Neural cell (in vitro differentiated cells): ENCODE measurements at regions not wholly inside any gene's neighbourhood (a gene's known extent, or its start where the extent isn't known, plus 50 kb on each side); places are given as distances from the start of the nearest gene placed in this dataset.

Experiments used
- H2AFZ ChIP-seq: fragments of 200-600, 300-800 bp; sonication (generic), shearing (Covaris generic); 2 replicates; pipeline ENCODE4 v1.6.0; 2014; ENCODE audit warnings: low read depth, mild to moderate bottlenecking, antibody characterized with exemption, low read length, moderate library complexity
- H3F3A ChIP-seq: fragments of 200-600 bp; shearing (Covaris generic); 2 replicates; pipeline ENCODE4 v1.6.1; 2016; ENCODE audit warnings: mild to moderate bottlenecking, moderate library complexity, mixed read lengths, antibody characterized with exemption, low read length; ENCODE audit not compliant: insufficient read depth, poor library complexity, severe bottlenecking
- H3K27ac ChIP-seq: fragments of 200-600, 300-800 bp; sonication (generic), shearing (Covaris generic); 2 replicates; pipeline ENCODE4 v1.5.1; 2014; ENCODE audit warnings: mild to moderate bottlenecking, low read length, moderate library complexity
- H3K27me3 ChIP-seq: fragments of 300-800, 200-600 bp; sonication (generic), shearing (Covaris generic); 2 replicates; pipeline ENCODE4 v1.6.0; 2014; ENCODE audit warnings: mild to moderate bottlenecking, low read depth, low read length, moderate library complexity; ENCODE audit not compliant: insufficient read depth
- H3K36me3 ChIP-seq: fragments of 300-800, 200-600 bp; sonication (generic), shearing (Covaris generic); 2 replicates; pipeline ENCODE4 v1.5.1; 2014; ENCODE audit warnings: mild to moderate bottlenecking, antibody characterized with exemption, low read length, moderate library complexity; ENCODE audit not compliant: insufficient read depth
- H3K4me2 ChIP-seq: fragments of 300-800, 200-600 bp; sonication (generic), shearing (Covaris generic); 2 replicates; pipeline ENCODE4 v1.6.0; 2014; ENCODE audit warnings: mild to moderate bottlenecking, low read length
- H3K4me3 ChIP-seq: fragments of 300-800, 200-600 bp; sonication (generic), shearing (Covaris generic); 2 replicates; pipeline ENCODE4 v1.5.1; 2014; ENCODE audit warnings: mild to moderate bottlenecking, low read length, moderate library complexity
- H3K79me2 ChIP-seq: fragments of 200-600 bp; shearing (Covaris generic); replicated peaks from 2 replicates; pipeline ENCODE4 v1.6.0; 2014; ENCODE audit warnings: mild to moderate bottlenecking, low read length, moderate library complexity; ENCODE audit not compliant: insufficient read depth
- H3K9ac ChIP-seq: fragments of 300-800, 200-600 bp; sonication (generic), shearing (Covaris generic); 2 replicates; pipeline ENCODE4 v1.6.1; 2016; ENCODE audit warnings: mild to moderate bottlenecking, low read length, mixed read lengths
- H3K9me2 ChIP-seq: fragments of 200-600 bp; shearing (Covaris generic); 2 replicates; pipeline ENCODE4 v1.6.1; 2016; ENCODE audit warnings: mild to moderate bottlenecking, low read length, mixed read lengths; ENCODE audit not compliant: insufficient read depth
- H3K9me3 ChIP-seq: fragments of 200-600, 300-800 bp; sonication (generic), shearing (Covaris generic); 2 replicates; pipeline ENCODE4 v1.6.1; 2016; ENCODE audit warnings: mild to moderate bottlenecking, mixed run types, low read length, moderate library complexity, mixed read lengths
- H4K20me1 ChIP-seq: fragments of 200-600 bp; shearing (Covaris generic); 2 replicates; pipeline ENCODE4 v1.6.1; 2016; ENCODE audit warnings: mild to moderate bottlenecking, mixed run types; ENCODE audit not compliant: insufficient read depth
- CTCF ChIP-seq: fragments of 450-650 bp; IDR thresholded peaks from 2 replicates; pipeline ENCODE4 v1.5.1; 2014; ENCODE audit warnings: antibody characterized with exemption, mild to moderate bottlenecking, moderate library complexity; ENCODE audit not compliant: poor library complexity, severe bottlenecking
- EP300 ChIP-seq: fragments of 450-650 bp; conservative IDR thresholded peaks from 2 replicates; pipeline ENCODE4 v1.6.1; 2014; ENCODE audit warnings: antibody characterized with exemption, mild to moderate bottlenecking, moderate library complexity; ENCODE audit not compliant: poor library complexity, severe bottlenecking
- EZH2 ChIP-seq: fragments of 200-600, 300-800 bp; shearing (Covaris generic), sonication (generic); IDR thresholded peaks from 2 replicates; pipeline ENCODE4 v1.6.1; 2014; ENCODE audit warnings: antibody characterized with exemption, low read length, borderline replicate concordance, mild to moderate bottlenecking; ENCODE audit not compliant: insufficient read depth, poor library complexity, severe bottlenecking
- MXI1 ChIP-seq: fragments of 450-650 bp; conservative IDR thresholded peaks from 2 replicates; pipeline ENCODE4 v1.6.1; 2014; ENCODE audit warnings: antibody characterized with exemption, mild to moderate bottlenecking; ENCODE audit not compliant: poor library complexity, severe bottlenecking
- POLR2AphosphoS5 ChIP-seq: IDR thresholded peaks from 2 replicates; pipeline ENCODE4 v1.6.1; 2012
- RAD21 ChIP-seq: fragments of 450-650 bp; conservative IDR thresholded peaks from 2 replicates; pipeline ENCODE4 v1.6.1; 2014; ENCODE audit warnings: antibody characterized with exemption, mild to moderate bottlenecking, moderate library complexity
- REST ChIP-seq: IDR thresholded peaks from 2 replicates; pipeline ENCODE4 v1.6.1; 2012; ENCODE audit warnings: borderline replicate concordance
- SMC3 ChIP-seq: fragments of 450-650 bp; conservative IDR thresholded peaks from 2 replicates; pipeline ENCODE4 v1.6.1; 2014; ENCODE audit warnings: antibody characterized with exemption, mild to moderate bottlenecking, moderate library complexity; ENCODE audit not compliant: poor library complexity
- TAF1 ChIP-seq: IDR thresholded peaks from 2 replicates; pipeline ENCODE4 v1.6.1; 2012; ENCODE audit warnings: low read depth

GRCh38 chr22:48547971-48548370 lies 1279.7 kb downstream of the BRD1 start:
- no peak overlapping the region for H3K4me3 ChIP-seq
- no peaks in the 10 kb centered on the region for H3K36me3 ChIP-seq
- H4K20me1 ChIP-seq: no peaks in the 10 kb centered on the region
- H3K27ac ChIP-seq: no peak overlapping the region
- no peak overlapping the region for H2AFZ ChIP-seq
- H3K79me2 ChIP-seq: no peaks in the 10 kb centered on the region
- H3K9me3 ChIP-seq: no peaks in the 10 kb centered on the region
- no peaks in the 10 kb centered on the region for H3K27me3 ChIP-seq
- H3K9ac ChIP-seq: no peak overlapping the region
- H3F3A ChIP-seq: no peaks in the 10 kb centered on the region
- no peak for TF ChIP-seq TAF1
- no peak for TF ChIP-seq EP300
- no peak for TF ChIP-seq REST
- TF ChIP-seq EZH2: no peak
- no peak for TF ChIP-seq POLR2AphosphoS5
- no peak for TF ChIP-seq RAD21
- TF ChIP-seq CTCF: no peak
- TF ChIP-seq MXI1: no peak
- no peak for TF ChIP-seq SMC3
- H3K9me2 ChIP-seq: no peaks in the 10 kb centered on the region
- H3K4me2 ChIP-seq: no peak overlapping the region

- H2AFZ ChIP-seq: no peak overlapping the region
- H3K4me3 ChIP-seq: no peak overlapping the region
- H3K9me3 ChIP-seq: no peaks in the 10 kb centered on the region
- no peaks in the 10 kb centered on the region for H3K9me2 ChIP-seq
- H3K9ac ChIP-seq: no peak overlapping the region
- H3K36me3 ChIP-seq: no peaks in the 10 kb centered on the region
- H3K27ac ChIP-seq: no peak overlapping the region
- TF ChIP-seq REST (no peak), RAD21 (no peak), EP300 (no peak), MXI1 (no peak), SMC3 (no peak), EZH2 (no peak), CTCF (no peak), TAF1 (no peak), POLR2AphosphoS5 (no peak)
- no peaks in the 10 kb centered on the region for H3K27me3 ChIP-seq
- no peaks in the 10 kb centered on the region for H3F3A ChIP-seq
- no peak overlapping the region for H3K4me2 ChIP-seq
- no peaks in the 10 kb centered on the region for H3K79me2 ChIP-seq
- no peaks in the 10 kb centered on the region for H4K20me1 ChIP-seq
These were observed 1280.8 kb downstream of the BRD1 start for GRCh38 chr22:48546653-48547424.
